ENCODE measurements at regions not wholly inside any gene's neighbourhood (a gene's known extent, or its start where the extent isn't known, plus 50 kb on each side); places are given as distances from the start of the nearest gene placed in this dataset.

GRCh38 chr16:72301523-72302236 lies 129.7 kb upstream of the PMFBP1 start:
- Histone ChIP-seq H3K9me3 (no peaks in the 10 kb centered on the region), H3K36me3 (no peaks in the 10 kb centered on the region), H3K27me3 (no peaks in the 10 kb centered on the region), H3K4me1 (ENCODE audit: insufficient read depth) (no peaks in the 10 kb centered on the region), H3K27ac (no peak overlapping the region), H3K4me3 (no peak overlapping the region)
- 68 to 75% (median 72%) methylated on average over 8 of the region's 8 CpGs for WGBS, 3 donors
- intact Hi-C loops (cut with DNase I), result no loop called here
- DNase-seq, result no peak
- TF ChIP-seq EP300 (IDR thresholded peaks at IDR 0.05), result no peak
- TF ChIP-seq, protein P1, sequence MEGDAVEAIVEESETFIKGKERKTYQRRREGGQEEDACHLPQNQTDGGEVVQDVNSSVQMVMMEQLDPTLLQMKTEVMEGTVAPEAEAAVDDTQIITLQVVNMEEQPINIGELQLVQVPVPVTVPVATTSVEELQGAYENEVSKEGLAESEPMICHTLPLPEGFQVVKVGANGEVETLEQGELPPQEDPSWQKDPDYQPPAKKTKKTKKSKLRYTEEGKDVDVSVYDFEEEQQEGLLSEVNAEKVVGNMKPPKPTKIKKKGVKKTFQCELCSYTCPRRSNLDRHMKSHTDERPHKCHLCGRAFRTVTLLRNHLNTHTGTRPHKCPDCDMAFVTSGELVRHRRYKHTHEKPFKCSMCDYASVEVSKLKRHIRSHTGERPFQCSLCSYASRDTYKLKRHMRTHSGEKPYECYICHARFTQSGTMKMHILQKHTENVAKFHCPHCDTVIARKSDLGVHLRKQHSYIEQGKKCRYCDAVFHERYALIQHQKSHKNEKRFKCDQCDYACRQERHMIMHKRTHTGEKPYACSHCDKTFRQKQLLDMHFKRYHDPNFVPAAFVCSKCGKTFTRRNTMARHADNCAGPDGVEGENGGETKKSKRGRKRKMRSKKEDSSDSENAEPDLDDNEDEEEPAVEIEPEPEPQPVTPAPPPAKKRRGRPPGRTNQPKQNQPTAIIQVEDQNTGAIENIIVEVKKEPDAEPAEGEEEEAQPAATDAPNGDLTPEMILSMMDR (IDR thresholded peaks at IDR 0.05), result no peak
- TF ChIP-seq POLR2A (IDR thresholded peaks at IDR 0.05), result no peak

GRCh38 chr16:72300892-72301291 lies 128.9 kb upstream of the PMFBP1 start:
- WGBS, 3 donors, result 41 to 48% (median 45%) methylated on average over 7 of the region's 7 CpGs
- intact Hi-C loops (cut with DNase I), result no loop called here

DNA sequence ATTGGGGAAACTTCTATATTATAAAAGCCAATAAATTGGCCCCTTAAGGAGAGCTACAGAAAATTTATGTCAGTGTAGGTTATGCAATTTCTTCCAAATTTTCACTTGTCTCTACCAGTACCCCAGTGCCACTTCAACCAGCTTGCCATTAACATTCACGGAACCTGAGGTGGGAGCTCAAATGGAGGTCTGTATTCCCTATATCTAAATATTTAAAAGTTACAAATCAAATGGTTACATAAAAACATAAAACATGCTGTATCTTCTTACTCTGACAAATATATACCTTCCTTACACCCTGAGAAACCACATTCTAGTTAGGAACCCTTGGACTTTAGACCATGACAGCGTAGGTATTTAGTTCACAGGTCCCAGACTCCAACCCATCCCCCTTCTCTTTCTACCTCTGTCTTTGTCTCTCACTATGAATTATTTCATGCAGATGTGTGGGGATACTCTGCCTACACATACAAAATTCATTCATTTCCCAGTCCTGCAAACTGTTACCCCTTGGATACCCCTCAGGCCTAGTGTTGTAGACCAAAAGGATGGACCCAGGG lies 127.8 kb upstream of the PMFBP1 start:
- TF ChIP-seq POLR2A (IDR thresholded peaks at IDR 0.05) (no peak), EP300 (IDR thresholded peaks at IDR 0.05) (no peak)
- TF ChIP-seq, protein P1 (IDR thresholded peaks at IDR 0.05), result no peak
- intact Hi-C loops (cut with DNase I), result no loop called here

More at GRCh38 chr16:72300892-72301291, 128.9 kb upstream of the PMFBP1 start:
- H3K9me3 ChIP-seq, result no peaks in the 10 kb centered on the region
- no peaks in the 10 kb centered on the region for H3K36me3 ChIP-seq
- H3K4me3 ChIP-seq, result no peak overlapping the region
- no peaks in the 10 kb centered on the region for H3K27me3 ChIP-seq
- TF ChIP-seq EP300 (IDR thresholded peaks at IDR 0.05) (no peak), POLR2A (IDR thresholded peaks at IDR 0.05) (no peak)
- TF ChIP-seq, protein P1 (IDR thresholded peaks at IDR 0.05), result no peak
- H3K27ac ChIP-seq, result no peak overlapping the region
- no peak for DNase-seq
- no peaks in the 10 kb centered on the region for H3K4me1 ChIP-seq (ENCODE audit: insufficient read depth)

DNA sequence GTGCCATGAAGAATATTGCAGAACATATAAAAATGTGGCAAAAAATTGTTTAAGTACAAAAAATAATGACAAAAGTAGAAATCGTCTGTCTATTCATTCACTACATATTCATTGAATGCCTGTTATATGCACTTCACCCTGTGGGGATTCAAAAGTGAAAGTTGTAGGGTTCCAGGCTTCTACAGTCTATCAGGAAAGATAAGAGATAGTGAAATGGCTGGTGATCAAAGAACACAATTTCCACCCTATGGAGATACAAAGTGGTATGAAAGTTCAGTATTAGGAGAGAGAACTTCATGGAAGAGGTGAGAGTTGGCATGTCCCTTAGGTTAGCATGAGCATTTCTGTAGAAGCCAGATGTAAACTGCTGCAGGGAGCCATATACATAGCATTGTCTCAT lies 127.0 kb upstream of the PMFBP1 start:
- Histone ChIP-seq H3K9me3 (no peaks in the 10 kb centered on the region), H3K36me3 (no peaks in the 10 kb centered on the region), H3K27me3 (no peaks in the 10 kb centered on the region), H3K27ac (no peak overlapping the region), H3K4me1 (ENCODE audit: insufficient read depth) (no peaks in the 10 kb centered on the region), H3K4me3 (no peak overlapping the region)
- WGBS, 3 donors, result 67 to 88% (median 72%) methylated on average over 1 of the region's 1 CpG
- intact Hi-C loops (cut with DNase I), result no loop called here
- no peak for TF ChIP-seq POLR2A (IDR thresholded peaks at IDR 0.05)
- no peak for DNase-seq

More for the DNA sequence above, 127.8 kb upstream of the PMFBP1 start:
- 97 to 100% (median 99%) methylated on average over 2 of the region's 2 CpGs for WGBS, 3 donors
- Histone ChIP-seq H3K27me3 (no peaks in the 10 kb centered on the region), H3K27ac (no peak overlapping the region), H3K4me3 (no peak overlapping the region), H3K9me3 (no peaks in the 10 kb centered on the region), H3K4me1 (ENCODE audit: insufficient read depth) (no peaks in the 10 kb centered on the region), H3K36me3 (no peaks in the 10 kb centered on the region)
- no peak for DNase-seq

DNA sequence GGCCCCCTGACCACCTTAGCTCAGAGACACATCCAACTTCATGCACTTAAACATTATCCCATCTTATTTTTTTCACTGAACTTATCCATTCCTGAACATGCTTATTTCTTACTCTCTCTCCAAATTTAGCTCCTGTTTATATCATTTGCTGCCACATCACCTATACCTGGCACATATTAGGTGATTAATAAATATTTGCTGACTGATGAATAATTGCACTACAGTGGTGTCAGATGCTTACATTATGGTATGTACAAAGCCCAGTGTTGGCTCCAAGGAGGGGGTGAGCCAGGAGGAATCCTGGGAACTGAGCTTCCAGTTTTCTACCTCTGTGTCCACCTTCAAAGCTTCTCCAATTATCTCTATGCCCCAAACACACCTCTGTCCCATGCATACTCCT lies 124.0 kb upstream of the PMFBP1 start:
- H3K27me3 ChIP-seq, result no peaks in the 10 kb centered on the region
- no peak for TF ChIP-seq POLR2A (IDR thresholded peaks at IDR 0.05)
- TF ChIP-seq, protein P1 (IDR thresholded peaks at IDR 0.05), result no peak
- no peak for TF ChIP-seq EP300 (IDR thresholded peaks at IDR 0.05)
- intact Hi-C loops (cut with DNase I), result no loop called here

More for the DNA sequence above, 124.0 kb upstream of the PMFBP1 start:
- Histone ChIP-seq H3K4me3 (no peak overlapping the region), H3K9me3 (no peaks in the 10 kb centered on the region), H3K27ac (no peak overlapping the region), H3K36me3 (no peaks in the 10 kb centered on the region), H3K4me1 (ENCODE audit: insufficient read depth) (no peaks in the 10 kb centered on the region)
- no peak for DNase-seq
